ENCODE measurements at regions not wholly inside any gene's neighbourhood (a gene's known extent, or its start where the extent isn't known, plus 50 kb on each side); places are given as distances from the start of the nearest gene placed in this dataset.
"Not testable (repeated sequence)": the region's sequence is repeated elsewhere in the genome, so short reads cannot be mapped to it uniquely, and the experiment has no call there.

DNA sequence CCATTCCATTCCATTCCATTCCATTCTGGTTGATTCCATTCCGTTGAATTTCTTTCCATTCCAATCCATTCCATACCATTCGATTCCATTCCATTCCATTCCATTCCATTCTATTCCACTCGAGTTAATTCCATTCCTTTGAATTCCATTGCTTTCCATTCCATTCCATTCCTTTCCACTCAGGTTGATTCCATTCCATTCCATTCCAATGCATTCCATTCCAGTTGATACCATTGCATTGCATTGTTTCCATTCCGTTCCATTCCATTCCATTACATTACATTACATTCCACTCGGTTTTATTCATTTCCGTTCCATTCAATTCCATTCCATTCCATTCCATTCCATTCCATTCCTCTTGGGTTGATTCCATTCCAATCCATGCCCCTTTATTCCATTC is 161.5 kb downstream of the CWH43 start:
- H3K27ac ChIP-seq (ENCODE audit: low read depth, low read length); H3K9me2 ChIP-seq (replicated peaks; ENCODE audit: control insufficient read depth, low read length); H4K20me1 ChIP-seq (ENCODE audit: control insufficient read depth, insufficient read depth, low read depth, low read length); H3K4me3 ChIP-seq (ENCODE audit: low read length); H3K36me3 ChIP-seq (ENCODE audit: control insufficient read depth, low read length); H3K79me2 ChIP-seq (ENCODE audit: control insufficient read depth, low read length); H3K4me2 ChIP-seq (ENCODE audit: low read length); H3K4me1 ChIP-seq (ENCODE audit: control insufficient read depth, low read length); H3F3A ChIP-seq (ENCODE audit: control insufficient read depth, insufficient read depth); H3K27me3 ChIP-seq (ENCODE audit: control insufficient read depth, low read length): not testable (repeated sequence)
- peaks cover 65% of the 10 kb centered on the region for H3K9me3 ChIP-seq (ENCODE audit: control insufficient read depth, insufficient read depth, low read length)

DNA sequence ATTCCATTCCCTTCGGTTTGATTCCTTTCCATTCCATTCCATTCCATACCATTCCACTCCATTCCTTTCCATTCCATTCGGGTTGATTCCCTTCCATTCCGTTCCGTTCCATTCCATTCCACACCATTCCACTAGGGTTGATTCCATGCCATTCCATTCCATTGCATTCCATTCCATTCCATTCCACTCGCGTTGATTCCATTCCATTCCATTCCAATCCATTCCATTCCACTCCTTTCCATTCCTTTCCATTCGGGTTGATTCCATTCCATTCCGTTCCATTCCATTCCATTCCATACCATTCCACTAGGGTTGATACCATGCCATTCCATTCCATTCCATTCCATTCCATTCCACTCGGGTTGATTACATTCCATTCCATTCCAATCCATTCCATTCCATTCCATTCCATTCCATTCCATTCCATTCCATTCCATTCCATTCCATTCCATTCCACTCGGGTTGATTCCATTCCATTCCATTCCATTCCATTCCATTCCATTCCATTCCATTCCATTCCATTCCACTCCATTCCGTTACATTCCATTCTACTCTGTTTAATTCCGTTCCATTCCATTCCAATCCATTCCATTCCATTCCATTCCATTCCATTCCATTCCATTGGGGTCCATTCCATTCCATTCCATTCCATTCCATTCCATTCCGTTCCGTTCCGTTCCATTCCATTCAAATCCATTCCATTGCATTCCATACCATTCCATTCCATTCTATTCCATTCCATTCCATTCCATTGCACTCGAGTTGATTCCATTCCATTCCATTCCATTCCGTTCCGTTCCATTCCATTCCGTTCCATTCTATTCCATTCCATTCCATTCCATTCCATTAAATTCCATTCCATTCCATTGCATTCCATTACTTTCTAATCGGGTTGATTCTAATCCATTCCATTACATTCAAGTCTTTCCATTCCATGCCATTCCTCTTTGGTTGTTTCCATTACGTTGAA is 163.2 kb downstream of the CWH43 start:
- H3K27me3 ChIP-seq (ENCODE audit: control insufficient read depth, low read length); H3F3A ChIP-seq (ENCODE audit: control insufficient read depth, insufficient read depth); H3K36me3 ChIP-seq (ENCODE audit: control insufficient read depth, low read length); H3K4me3 ChIP-seq (ENCODE audit: low read length); H3K79me2 ChIP-seq (ENCODE audit: control insufficient read depth, low read length); H3K27ac ChIP-seq (ENCODE audit: low read depth, low read length); H4K20me1 ChIP-seq (ENCODE audit: control insufficient read depth, insufficient read depth, low read depth, low read length); H3K4me2 ChIP-seq (ENCODE audit: low read length); H3K9me2 ChIP-seq (replicated peaks; ENCODE audit: control insufficient read depth, low read length); H3K4me1 ChIP-seq (ENCODE audit: control insufficient read depth, low read length): not testable (repeated sequence)
- H3K9me3 ChIP-seq (ENCODE audit: control insufficient read depth, insufficient read depth, low read length) = peaks cover 78% of the 10 kb centered on the region

DNA sequence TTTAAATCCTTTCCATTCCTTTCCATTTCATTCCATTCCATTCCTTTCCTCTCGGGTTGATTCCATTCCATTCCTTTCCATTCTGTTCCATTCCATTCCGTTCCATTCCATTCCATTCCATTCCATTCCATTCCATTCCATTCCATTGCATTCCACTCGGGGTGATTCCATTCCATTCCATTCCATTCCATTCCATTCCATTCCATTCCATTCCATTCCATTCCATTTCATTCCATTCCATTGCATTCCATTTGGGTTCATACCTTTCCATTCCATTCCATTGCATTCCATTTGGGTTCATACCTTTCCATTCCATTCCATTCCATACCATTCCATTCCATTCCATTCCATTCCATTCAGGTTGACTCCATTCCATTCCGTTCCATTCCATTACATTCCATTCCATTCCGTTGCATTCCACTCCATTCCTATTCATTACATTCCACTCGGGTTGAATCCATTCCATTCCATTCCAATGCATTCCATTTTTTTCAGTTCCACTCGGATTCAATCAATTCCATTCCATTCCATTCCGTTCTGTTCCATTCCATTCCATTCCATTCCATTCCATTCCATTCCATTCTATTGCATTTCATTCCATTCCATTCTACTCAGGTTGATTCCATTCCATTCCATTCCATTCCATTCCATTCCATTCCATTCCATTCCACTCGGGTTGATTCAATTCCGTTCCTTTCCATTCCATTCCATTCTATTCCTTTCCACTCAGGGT is 164.4 kb downstream of the CWH43 start:
- H3K27me3 ChIP-seq (ENCODE audit: control insufficient read depth, low read length); H3K79me2 ChIP-seq (ENCODE audit: control insufficient read depth, low read length); H3K4me2 ChIP-seq (ENCODE audit: low read length); H3K36me3 ChIP-seq (ENCODE audit: control insufficient read depth, low read length); H4K20me1 ChIP-seq (ENCODE audit: control insufficient read depth, insufficient read depth, low read depth, low read length); H3K9me2 ChIP-seq (replicated peaks; ENCODE audit: control insufficient read depth, low read length); H3K4me3 ChIP-seq (ENCODE audit: low read length); H3F3A ChIP-seq (ENCODE audit: control insufficient read depth, insufficient read depth); H3K4me1 ChIP-seq (ENCODE audit: control insufficient read depth, low read length); H3K27ac ChIP-seq (ENCODE audit: low read depth, low read length): not testable (repeated sequence)
- peaks cover 82% of the 10 kb centered on the region for H3K9me3 ChIP-seq (ENCODE audit: control insufficient read depth, insufficient read depth, low read length)

DNA sequence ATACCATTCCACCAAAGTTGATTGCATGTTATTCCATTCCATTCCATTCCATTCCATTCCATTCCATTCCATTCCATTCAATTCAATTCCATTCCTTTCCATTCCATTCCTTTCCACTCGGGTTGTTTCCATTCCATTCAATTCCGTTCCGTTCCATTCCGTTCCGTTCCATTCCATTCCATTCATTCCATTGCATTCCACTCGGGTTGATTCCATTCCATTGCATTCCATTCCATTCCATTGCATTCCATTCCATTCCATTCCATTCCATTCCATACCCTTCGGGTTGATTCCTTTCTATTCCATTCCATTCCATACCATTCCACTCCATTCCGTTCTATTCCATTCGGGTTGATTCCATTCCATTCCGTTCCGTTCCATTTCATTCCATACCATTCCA is 166.9 kb downstream of the CWH43 start:
- H3K4me1 ChIP-seq (ENCODE audit: control insufficient read depth, low read length); H3K4me3 ChIP-seq (ENCODE audit: low read length); H3K36me3 ChIP-seq (ENCODE audit: control insufficient read depth, low read length); H4K20me1 ChIP-seq (ENCODE audit: control insufficient read depth, insufficient read depth, low read depth, low read length); H3K9me2 ChIP-seq (replicated peaks; ENCODE audit: control insufficient read depth, low read length); H3K27ac ChIP-seq (ENCODE audit: low read depth, low read length); H3F3A ChIP-seq (ENCODE audit: control insufficient read depth, insufficient read depth); H3K27me3 ChIP-seq (ENCODE audit: control insufficient read depth, low read length); H3K4me2 ChIP-seq (ENCODE audit: low read length); H3K79me2 ChIP-seq (ENCODE audit: control insufficient read depth, low read length): not testable (repeated sequence)
- peaks cover 75% of the 10 kb centered on the region for H3K9me3 ChIP-seq (ENCODE audit: control insufficient read depth, insufficient read depth, low read length)

DNA sequence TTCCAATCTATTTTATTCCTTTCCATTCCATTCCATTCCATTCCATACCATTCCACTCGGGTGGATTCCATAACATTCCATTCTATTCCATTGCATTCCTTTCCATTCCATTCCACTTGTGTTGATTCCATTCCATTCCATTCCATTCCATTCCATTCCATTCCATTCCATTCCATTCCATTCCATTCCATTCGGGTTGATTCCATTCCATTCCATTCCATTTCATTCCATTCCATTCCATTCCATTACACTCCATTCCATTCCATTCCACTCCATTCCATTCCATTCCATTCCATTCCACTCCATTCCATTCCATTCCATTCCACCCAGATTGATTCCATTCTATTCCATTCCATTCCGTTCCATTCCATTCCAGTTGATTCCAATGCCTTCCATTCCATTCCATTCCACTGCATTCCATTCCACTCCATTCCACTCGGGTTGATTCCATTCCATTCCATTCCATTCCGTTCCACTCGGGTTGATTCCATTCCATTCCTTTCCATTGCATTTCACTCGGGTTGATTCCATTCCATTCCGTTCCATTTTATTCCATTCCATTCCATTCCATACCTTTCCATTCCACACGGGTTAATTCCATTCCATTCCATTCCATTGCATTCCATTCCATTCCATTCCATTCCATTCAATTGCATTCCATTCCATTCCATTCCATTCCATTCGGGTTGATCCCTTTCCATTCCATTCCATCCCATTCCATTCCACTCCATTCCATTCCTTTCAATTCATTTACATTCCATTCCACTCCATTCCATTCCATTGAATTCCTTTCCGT is 168.4 kb downstream of the CWH43 start:
- H3K4me2 ChIP-seq (ENCODE audit: low read length); H3K4me1 ChIP-seq (ENCODE audit: control insufficient read depth, low read length); H3F3A ChIP-seq (ENCODE audit: control insufficient read depth, insufficient read depth); H3K4me3 ChIP-seq (ENCODE audit: low read length); H3K36me3 ChIP-seq (ENCODE audit: control insufficient read depth, low read length); H3K79me2 ChIP-seq (ENCODE audit: control insufficient read depth, low read length); H3K27me3 ChIP-seq (ENCODE audit: control insufficient read depth, low read length); H3K27ac ChIP-seq (ENCODE audit: low read depth, low read length); H3K9me2 ChIP-seq (replicated peaks; ENCODE audit: control insufficient read depth, low read length); H4K20me1 ChIP-seq (ENCODE audit: control insufficient read depth, insufficient read depth, low read depth, low read length): not testable (repeated sequence)
- H3K9me3 ChIP-seq (ENCODE audit: control insufficient read depth, insufficient read depth, low read length) = peaks cover 65% of the 10 kb centered on the region

DNA sequence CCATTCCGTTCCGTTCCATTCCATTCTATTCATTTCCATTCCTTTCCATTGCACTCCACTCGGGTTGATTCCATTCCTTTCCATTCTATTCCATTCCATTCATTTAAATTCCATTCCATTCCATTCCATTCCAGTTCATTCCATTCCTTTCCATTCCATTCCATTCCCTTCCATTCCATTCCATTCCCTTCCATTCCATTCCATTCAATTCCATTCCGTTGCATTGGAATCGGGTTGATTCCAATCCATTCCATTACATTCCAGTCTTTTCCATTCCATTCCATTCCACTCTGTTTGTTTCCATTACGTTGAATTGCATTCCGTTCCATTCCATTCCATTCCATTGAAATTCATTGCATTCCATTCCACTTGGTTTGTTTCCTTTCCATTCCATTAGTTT is 169.2 kb downstream of the CWH43 start:
- H3K4me2 ChIP-seq (ENCODE audit: low read length); H3K27ac ChIP-seq (ENCODE audit: low read depth, low read length); H3K4me3 ChIP-seq (ENCODE audit: low read length); H4K20me1 ChIP-seq (ENCODE audit: control insufficient read depth, insufficient read depth, low read depth, low read length); H3K4me1 ChIP-seq (ENCODE audit: control insufficient read depth, low read length); H3F3A ChIP-seq (ENCODE audit: control insufficient read depth, insufficient read depth); H3K9me2 ChIP-seq (replicated peaks; ENCODE audit: control insufficient read depth, low read length); H3K79me2 ChIP-seq (ENCODE audit: control insufficient read depth, low read length); H3K27me3 ChIP-seq (ENCODE audit: control insufficient read depth, low read length); H3K36me3 ChIP-seq (ENCODE audit: control insufficient read depth, low read length): not testable (repeated sequence)
- H3K9me3 ChIP-seq (ENCODE audit: control insufficient read depth, insufficient read depth, low read length) = peaks cover 58% of the 10 kb centered on the region

DNA sequence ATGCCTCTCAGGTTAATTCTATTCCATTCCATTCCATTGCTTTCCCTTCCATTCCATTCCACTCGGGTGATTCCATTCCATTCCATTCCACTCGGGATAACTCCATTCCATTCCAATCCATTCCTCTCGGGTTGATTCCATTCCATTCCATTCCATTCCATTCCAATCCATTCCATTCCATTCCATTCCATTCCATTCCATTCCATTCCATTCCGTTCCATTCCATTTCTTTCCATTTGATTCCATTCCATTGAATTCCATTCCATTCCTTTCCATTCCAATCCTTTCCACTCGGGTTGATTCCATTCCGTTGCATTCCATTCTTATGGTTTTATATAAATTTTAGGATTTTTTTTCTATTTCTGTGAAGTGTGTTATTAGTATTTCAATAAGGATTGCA is 170.2 kb downstream of the CWH43 start:
- H3K4me1 ChIP-seq (ENCODE audit: control insufficient read depth, low read length); H3K4me2 ChIP-seq (ENCODE audit: low read length); H3K4me3 ChIP-seq (ENCODE audit: low read length); H3K27ac ChIP-seq (ENCODE audit: low read depth, low read length); H3K27me3 ChIP-seq (ENCODE audit: control insufficient read depth, low read length); H3K36me3 ChIP-seq (ENCODE audit: control insufficient read depth, low read length); H3K79me2 ChIP-seq (ENCODE audit: control insufficient read depth, low read length); H3K9me2 ChIP-seq (replicated peaks; ENCODE audit: control insufficient read depth, low read length); H4K20me1 ChIP-seq (ENCODE audit: control insufficient read depth, insufficient read depth, low read depth, low read length); H3F3A ChIP-seq (ENCODE audit: control insufficient read depth, insufficient read depth): not testable (repeated sequence)
- peaks cover 51% of the 10 kb centered on the region for H3K9me3 ChIP-seq (ENCODE audit: control insufficient read depth, insufficient read depth, low read length)

All from DOHH2 (cell line).